ENCODE measurements at regions not wholly inside any gene's neighbourhood (a gene's known extent, or its start where the extent isn't known, plus 50 kb on each side); places are given as distances from the start of the nearest gene placed in this dataset.
"Not testable (repeated sequence)": the region's sequence is repeated elsewhere in the genome, so short reads cannot be mapped to it uniquely, and the experiment has no call there.

- H3K9me3 ChIP-seq (replicated peaks in 1 of 3): no peaks in the 10 kb centered on the region
- no peak overlapping the region for H3K4me3 ChIP-seq
- H3K36me3 ChIP-seq (replicated peaks in 1 of 2): no peaks in the 10 kb centered on the region
- TF ChIP-seq CTCF (IDR thresholded peaks at IDR 0.05): no peak
- TF ChIP-seq POLR2A (IDR thresholded peaks at IDR 0.05): no peak
- H3K27me3 ChIP-seq: peaks cover 6% of the 10 kb centered on the region
- no peak for DNase-seq
- intact Hi-C loops (cut with DNase I): no loop called here
- 75 to 84% (median 79%) methylated on average over 14 of the region's 14 CpGs for WGBS, 4 donors
- H3K27ac ChIP-seq: no peak overlapping the region
- H3K4me1 ChIP-seq (replicated peaks in 1 of 2): no peaks in the 10 kb centered on the region
Measured at GRCh38 chr12:131213896-131214442, 260.3 kb downstream of the ADGRD1 start.

- H3K36me3 ChIP-seq (replicated peaks in 1 of 2); H3K27ac ChIP-seq; H3K4me3 ChIP-seq; H3K9me3 ChIP-seq (replicated peaks in 1 of 3); intact Hi-C loops (cut with DNase I); H3K4me1 ChIP-seq (replicated peaks in 1 of 2): not testable (repeated sequence)
- peaks cover 11% of the 10 kb centered on the region for H3K27me3 ChIP-seq
- 76 to 91% (median 87%) methylated on average over 9 to 12 of the region's 12 CpGs; no CpG with 5 or more reads in 1 of the 4 donors for WGBS, 4 donors
- DNase-seq: peak in 1 of 7 donors; percentile 0
Measured at GRCh38 chr12:131214936-131215335, 261.2 kb downstream of the ADGRD1 start.

- H3K27ac ChIP-seq; H3K4me3 ChIP-seq; intact Hi-C loops (cut with DNase I); H3K36me3 ChIP-seq (replicated peaks in 1 of 2); H3K4me1 ChIP-seq (replicated peaks in 1 of 2); H3K9me3 ChIP-seq (replicated peaks in 1 of 3); DNase-seq: not testable (repeated sequence)
- WGBS, 4 donors: 17 to 30% (median 26%) methylated on average over 3 to 14 of the region's 14 CpGs
- H3K27me3 ChIP-seq: peaks cover 11% of the 10 kb centered on the region
Measured at GRCh38 chr12:131216587-131216986, 262.9 kb downstream of the ADGRD1 start.

- Histone ChIP-seq H3K9me3 (replicated peaks in 1 of 3) (no peaks in the 10 kb centered on the region), H3K4me3 (no peak overlapping the region), H3K27ac (no peak overlapping the region), H3K4me1 (replicated peaks in 1 of 2) (no peaks in the 10 kb centered on the region), H3K27me3 (peaks cover 11% of the 10 kb centered on the region), H3K36me3 (replicated peaks in 1 of 2) (no peaks in the 10 kb centered on the region)
- no peak for TF ChIP-seq POLR2A (IDR thresholded peaks at IDR 0.05)
- TF ChIP-seq CTCF (IDR thresholded peaks at IDR 0.05): no peak
- intact Hi-C loops (cut with DNase I): no loop called here
- DNase-seq: peak in 3 of 7 donors; percentile 23 to 70 (median 24)
- 32 to 51% (median 36%) methylated on average over 4 to 22 of the region's 22 CpGs for WGBS, 4 donors
Measured at GRCh38 chr12:131217024-131217586, 263.4 kb downstream of the ADGRD1 start.

GRCh38 chr12:131218026-131218922, 264.6 kb downstream of the ADGRD1 start:
- H3K36me3 ChIP-seq (replicated peaks in 1 of 2): no peaks in the 10 kb centered on the region
- H3K27me3 ChIP-seq: peaks cover 11% of the 10 kb centered on the region
- H3K9me3 ChIP-seq (replicated peaks in 1 of 3): no peaks in the 10 kb centered on the region
- H3K4me1 ChIP-seq (replicated peaks in 1 of 2): no peaks in the 10 kb centered on the region
- no peak overlapping the region for H3K27ac ChIP-seq
- intact Hi-C loops (cut with DNase I): no loop called here
- TF ChIP-seq POLR2A (IDR thresholded peaks at IDR 0.05): no peak
- TF ChIP-seq CTCF (IDR thresholded peaks at IDR 0.05): no peak
- DNase-seq: peak in 1 of 7 donors; percentile 5
- no peak overlapping the region for H3K4me3 ChIP-seq
- WGBS, 4 donors: 54 to 69% (median 65%) methylated on average over 14 to 27 of the region's 27 CpGs

Measured in adrenal gland (tissue), 9 donors.